ENCODE measurements at regions not wholly inside any gene's neighbourhood (a gene's known extent, or its start where the extent isn't known, plus 50 kb on each side); places are given as distances from the start of the nearest gene placed in this dataset.
"Not testable (repeated sequence)": the region's sequence is repeated elsewhere in the genome, so short reads cannot be mapped to it uniquely, and the experiment has no call there.

- no peak for DNase-seq
These were observed 1092.0 kb downstream of the DIPK2A start for GRCh38 chr3:145063616-145064015.

DNA sequence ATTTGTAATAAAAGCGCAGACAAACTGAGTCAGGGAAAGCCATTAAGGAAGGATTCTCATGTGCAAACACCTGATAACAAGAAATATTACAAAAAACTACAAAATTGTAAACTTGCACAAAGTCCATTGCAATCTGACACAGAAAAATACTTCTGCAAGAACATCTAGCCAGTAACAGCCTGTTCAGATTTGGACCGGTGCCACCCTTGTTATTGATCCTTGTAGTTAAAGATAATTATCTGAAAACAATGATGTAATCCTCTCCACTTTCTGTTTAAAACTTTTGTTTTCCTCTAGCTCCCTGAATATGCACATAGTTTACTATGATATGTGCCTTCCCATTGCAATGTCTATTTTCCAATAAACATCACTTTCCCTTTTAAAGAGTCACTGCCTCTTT, 1090.2 kb downstream of the PLOD2 start:
- no peak for DNase-seq

GRCh38 chr3:145079436-145079835, 1081.5 kb downstream of the PLOD2 start:
- no peak for DNase-seq

- DNase-seq = no peak
These were observed 1073.9 kb downstream of the PLOD2 start for GRCh38 chr3:145087038-145087437.

GRCh38 chr3:145088917-145089316, 1072.1 kb downstream of the PLOD2 start:
- no peak for DNase-seq

DNA sequence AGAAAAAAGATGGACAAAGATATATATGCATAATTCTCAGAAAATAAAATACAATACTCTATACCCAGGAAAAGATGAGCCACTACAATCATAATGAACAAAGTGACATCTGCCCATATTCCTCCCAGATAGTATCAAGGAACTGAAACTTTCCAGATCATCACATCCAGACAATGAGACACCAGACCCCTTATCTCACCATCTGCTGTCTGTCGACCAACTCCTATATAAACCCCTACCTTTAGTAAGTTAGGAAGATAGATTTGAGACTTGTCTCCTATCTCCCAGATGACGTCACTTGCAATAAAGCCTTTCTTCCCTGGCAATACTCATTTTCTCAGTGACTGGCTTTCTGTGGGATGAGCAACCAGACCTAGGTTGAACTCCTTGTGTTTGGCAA, 1071.6 kb downstream of the PLOD2 start:
- no peak for DNase-seq

DNA sequence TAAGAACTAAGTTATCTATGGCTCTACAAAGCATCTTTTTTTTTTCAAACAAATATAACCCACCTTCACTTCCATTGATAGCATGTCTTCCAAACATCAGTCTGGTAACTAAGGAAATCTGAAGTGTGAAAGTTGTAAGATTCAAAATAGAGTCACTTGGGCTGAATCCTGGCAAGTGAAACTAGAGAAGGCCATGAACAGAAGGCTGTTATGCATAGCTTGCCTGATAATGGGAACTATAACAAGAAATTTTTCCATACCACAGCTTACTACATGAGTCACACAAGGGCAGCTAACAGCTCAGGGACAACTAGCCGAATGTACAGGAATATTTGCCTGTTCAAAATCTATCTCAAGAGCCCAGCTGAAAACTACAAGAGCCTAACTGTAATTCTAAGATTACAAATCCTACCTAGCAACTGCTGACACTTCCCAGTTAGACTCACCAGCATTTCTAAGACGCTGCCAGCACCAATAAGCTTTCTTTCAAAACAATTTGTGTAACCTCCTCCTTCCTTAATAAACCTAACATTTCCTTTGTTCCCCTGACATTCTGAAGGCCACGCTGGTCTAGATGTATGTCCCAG, 1066.5 kb downstream of the PLOD2 start:
- DNase-seq = peak; percentile 80

GRCh38 chr3:145111141-145111540, 1049.8 kb downstream of the PLOD2 start:
- not testable (repeated sequence) for DNase-seq

GRCh38 chr3:145116769-145117168, 1044.2 kb downstream of the PLOD2 start:
- no peak for DNase-seq

GRCh38 chr3:145118303-145118702, 1042.7 kb downstream of the PLOD2 start:
- DNase-seq = no peak

DNA sequence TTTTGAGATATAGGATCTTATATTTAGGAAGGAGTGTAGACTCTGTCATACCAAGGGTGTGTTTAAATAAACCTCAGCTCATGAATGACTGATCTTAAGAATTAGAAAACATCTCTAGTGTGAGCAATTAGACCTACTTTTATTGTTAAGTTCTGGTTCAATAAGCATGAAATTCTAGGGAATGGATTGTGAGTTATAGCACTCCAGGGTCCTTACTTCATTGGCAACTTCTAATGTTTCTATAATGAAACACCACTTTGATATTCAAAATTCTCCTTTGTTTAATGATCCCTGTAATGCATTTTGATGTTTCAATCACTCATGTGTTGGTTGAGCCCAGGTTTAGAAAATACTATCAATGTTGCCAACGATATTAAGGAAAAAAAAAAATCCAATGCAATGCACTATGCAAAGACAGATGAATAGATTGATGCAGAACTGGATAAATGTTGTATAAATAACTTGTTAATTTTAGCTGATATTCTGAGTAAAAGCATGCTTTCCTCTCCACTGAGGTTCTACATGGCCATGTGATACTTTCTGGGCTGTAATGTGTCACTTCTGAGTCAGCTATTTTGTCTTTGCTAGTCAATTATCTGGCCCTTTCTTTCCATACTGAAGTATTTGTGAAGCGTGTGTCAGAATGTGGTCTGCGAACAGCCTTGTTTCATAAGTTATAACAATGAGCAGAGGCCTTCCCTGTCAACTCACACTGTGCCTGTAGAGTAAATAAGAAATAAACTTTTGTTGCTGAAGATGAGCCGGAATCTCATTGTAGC, 1035.9 kb downstream of the PLOD2 start:
- DNase-seq = peak; percentile 17

GRCh38 chr3:145133281-145133680, 1027.7 kb downstream of the PLOD2 start:
- no peak for DNase-seq

GRCh38 chr3:145134738-145135137, 1026.2 kb downstream of the PLOD2 start:
- no peak for DNase-seq

GRCh38 chr3:145144361-145144760, 1016.6 kb downstream of the PLOD2 start:
- no peak for DNase-seq

DNA sequence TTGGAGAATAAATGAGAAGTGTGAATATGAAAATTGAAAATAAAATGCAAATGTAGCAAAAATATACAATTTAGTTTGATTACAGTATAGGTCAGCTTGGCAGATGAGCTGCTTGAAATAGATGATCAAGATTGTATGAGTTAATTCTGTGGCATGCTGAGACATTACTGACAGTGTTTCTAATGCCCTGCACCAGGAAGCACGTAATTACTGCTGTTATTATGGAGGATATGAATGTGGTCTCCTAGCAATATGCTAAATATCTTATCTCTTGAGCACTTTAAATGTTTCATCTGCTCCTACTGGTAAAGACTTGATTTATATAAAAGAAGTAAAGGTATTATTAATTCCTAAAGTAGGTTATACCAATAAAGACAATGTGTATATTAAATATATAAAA, 1015.5 kb downstream of the PLOD2 start:
- no peak for DNase-seq

DNA sequence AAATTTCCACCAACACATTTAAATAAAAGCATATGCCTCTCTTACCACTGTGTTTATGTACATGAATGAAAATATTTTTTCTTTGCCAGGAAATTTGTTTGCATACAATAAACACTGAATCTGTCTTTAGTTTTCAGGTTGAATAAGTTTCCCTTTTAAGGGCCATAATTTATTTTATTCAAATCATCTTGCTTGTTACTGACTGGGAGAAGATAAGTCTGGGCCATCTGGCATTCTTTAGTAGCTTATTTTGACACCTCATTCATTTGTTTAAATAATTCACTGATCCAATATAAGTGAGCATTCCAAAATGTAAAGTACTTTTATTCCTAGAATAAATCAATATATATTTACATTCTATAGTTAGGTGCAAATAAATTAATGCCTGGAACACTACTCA, 1001.3 kb downstream of the PLOD2 start:
- DNase-seq = no peak

GRCh38 chr3:145170121-145170520, 990.9 kb downstream of the PLOD2 start:
- peak; percentile 1 for DNase-seq

DNA sequence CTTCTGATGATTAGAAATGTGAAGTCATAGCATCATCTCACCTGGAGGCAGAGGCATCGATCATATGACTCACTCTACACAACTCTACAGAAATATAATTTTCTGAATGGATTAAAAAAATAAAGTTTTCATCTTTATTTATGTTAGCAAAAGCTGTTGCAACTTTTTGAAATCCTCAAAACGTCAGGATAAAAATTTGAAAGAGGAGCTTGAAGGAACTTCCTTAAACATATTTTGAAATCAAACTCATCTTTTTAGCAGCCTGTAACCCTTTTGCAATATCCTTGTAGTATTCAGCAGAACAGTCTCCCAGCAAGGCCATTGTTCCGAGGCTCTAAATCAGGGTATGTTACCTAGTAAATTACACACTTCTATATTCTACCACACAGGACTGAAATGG, 985.4 kb downstream of the PLOD2 start:
- DNase-seq = no peak

GRCh38 chr3:145176907-145177306, 984.1 kb downstream of the PLOD2 start:
- no peak for DNase-seq

DNA sequence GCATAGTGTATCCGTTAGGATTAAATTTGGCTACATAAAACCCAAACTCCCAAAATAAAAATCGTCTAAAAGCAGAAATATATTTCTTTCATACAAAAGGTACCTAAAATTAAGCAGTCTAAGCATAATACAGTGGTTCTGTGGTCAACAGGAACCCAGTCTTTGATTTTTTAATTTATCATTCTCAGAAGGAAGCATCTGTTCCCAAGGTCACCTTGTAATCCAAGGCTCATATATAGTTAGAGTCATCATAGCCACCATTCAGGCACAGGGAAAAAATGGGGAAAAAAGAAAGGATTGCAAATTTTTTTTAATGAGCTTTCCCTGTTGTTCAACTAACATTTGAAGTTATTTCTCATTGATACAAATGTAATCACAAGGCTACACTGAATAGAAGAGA, 983.2 kb downstream of the PLOD2 start:
- no peak for DNase-seq

DNA sequence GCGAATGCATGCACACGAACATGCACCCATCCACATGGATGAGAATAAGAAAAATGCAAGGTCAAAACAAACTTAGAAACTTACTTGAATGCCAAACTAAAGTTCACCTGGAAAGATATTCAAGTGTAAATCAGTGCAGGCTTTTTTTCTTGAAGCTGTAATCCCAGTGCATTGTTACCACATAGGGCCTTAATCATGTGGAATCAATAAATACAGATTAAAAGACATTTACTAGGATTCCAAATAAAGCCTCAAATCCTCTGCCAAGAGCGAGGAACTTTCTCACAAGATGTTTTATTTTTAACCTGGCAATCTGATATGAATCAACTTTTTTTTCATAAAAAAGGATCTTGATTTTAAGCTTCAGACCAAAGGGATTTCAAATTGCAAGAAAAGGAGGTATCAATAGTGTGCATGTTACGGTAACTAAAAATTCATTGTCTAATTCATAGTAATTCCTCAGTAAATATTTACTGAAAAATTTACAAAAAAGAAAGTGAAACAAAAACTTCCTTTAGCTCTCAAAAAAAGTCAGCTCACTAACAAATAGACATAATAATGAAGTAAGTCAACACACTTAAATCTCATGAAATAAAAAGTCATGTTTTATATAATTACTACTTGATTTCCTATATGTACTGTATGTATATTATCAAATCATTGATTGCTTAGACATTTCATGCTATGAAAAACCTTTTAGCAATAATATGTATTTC, 978.6 kb downstream of the PLOD2 start:
- no peak for DNase-seq

GRCh38 chr3:145183261-145183660, 977.7 kb downstream of the PLOD2 start:
- no peak for DNase-seq

DNA sequence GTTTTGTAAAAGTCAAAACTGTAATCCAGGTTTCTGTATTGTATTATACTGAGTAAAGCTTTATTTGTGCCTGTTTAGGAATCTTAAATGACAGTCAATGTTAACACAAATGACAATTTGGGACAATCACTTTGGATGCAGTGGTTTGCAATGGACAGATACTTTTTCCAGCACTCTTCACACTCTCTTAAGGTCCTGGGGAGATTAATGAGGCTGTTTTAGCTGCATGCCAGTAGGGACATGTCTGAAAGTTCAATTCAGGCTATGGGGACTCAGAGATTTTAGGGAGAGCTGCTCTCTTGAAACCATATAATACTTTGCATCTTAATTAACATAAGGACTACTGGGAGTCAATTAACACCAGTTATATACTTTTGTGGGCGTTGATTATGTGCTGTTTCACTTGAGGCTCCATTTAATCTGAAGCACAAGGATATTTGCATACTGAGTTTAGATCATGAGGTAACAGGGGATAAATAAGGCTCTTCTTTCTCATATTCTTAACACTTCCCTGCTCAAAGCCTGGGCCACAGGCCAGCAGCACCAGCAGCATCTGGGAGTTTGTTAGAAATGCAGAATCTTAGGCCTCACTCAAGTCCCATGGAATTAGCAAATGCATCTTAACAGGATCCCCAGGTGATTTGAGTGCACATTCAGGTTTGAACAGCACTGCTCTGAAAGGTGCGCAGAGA, 972.8 kb downstream of the PLOD2 start:
- no peak for DNase-seq

Data from fibroblast of skin of back (primary cell).